Adrenal gland (tissue), 5 donors: ENCODE measurements at regions not wholly inside any gene's neighbourhood (a gene's known extent, or its start where the extent isn't known, plus 50 kb on each side); places are given as distances from the start of the nearest gene placed in this dataset.
"Not testable (repeated sequence)": the region's sequence is repeated elsewhere in the genome, so short reads cannot be mapped to it uniquely, and the experiment has no call there.

ENCODE experiments used
- CTCF ChIP-seq, 6 experiments: fragments of 450-650 bp in 4 of 6; fragments of 200-600 bp in 2 of 6; sonication (generic) in 1 of 6; IDR thresholded peaks; 1 replicate in 5 of 6; 2 replicates in 1 of 6; pipeline versions ENCODE4 v1.5.1 to v1.8.0; 2016 to 2021; ENCODE audit warnings: antibody characterized with exemption in 6 of 6, mild to moderate bottlenecking in 2 of 6, moderate library complexity in 1 of 6
- POLR2A ChIP-seq, 2 donors: fragments of 450-650 bp; IDR thresholded peaks; one replicate each; pipeline ENCODE4 v1.6.1; 2017; ENCODE audit warnings: antibody characterized with exemption in 2 of 2, mild to moderate bottlenecking in 2 of 2, moderate library complexity in 1 of 2
- donor health status: DM: no; HTN: no; CAD: no.

- TF ChIP-seq CTCF, POLR2A (IDR thresholded peaks at IDR 0.05): not testable (repeated sequence)
Measured at GRCh38 chr2:111450526-111450925, 329.8 kb downstream of the BCL2L11 start.
